ENCODE measurements at regions not wholly inside any gene's neighbourhood (a gene's known extent, or its start where the extent isn't known, plus 50 kb on each side); places are given as distances from the start of the nearest gene placed in this dataset.

DNA sequence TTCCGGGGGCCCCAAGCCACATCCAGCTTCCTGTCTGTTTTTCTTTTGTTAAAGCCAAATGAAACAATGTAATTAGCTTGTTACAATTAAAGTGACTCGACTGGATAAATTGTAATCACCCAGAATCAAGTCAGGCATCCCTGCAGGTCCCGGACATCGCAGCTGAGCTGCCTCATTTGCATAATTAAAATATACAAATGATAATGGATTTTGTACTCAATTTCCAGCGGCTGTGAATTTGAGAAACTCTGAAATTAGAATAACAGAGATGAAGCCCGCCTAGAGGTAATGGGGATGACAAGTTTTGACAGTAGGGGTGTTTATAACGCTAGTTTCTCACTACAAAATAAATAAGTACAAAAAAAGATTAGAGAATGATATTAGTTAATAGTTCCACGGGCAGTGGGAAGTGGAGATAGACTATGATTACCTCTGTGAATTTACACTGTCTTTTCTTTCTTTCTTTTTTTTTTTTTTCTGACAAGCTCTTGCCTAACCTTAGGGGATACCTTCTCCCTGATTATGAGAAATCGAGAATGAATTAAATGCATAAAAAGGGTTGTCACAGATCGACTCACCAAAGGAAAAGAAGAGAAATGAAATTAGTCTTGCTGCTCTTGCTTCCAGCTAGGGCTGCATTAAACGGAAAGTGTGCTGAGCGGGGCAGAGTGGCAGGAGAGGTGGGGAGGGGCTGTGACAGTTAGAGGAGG, 82.6 kb upstream of the SKOR2 start:
- DNase-seq (ENCODE audit: low read depth): no peak

DNA sequence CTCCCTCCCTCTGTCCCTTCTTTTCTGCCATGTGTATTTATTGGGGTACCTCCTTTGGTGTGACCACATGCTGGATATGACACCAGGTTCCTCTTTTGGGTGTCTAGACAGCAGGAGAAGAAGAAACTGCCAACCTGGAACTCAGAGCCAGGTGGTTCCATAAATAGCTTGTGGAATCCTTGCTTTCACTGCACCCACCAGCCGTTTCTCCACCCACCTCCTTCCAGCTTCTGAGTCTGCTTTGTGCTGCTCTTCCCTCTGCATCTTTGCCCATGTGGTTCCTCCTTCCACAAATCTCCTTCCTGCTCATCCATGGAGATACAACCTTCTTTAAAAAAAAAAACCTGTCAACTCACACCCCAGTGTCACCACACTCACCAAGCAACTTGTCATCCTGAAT, 80.2 kb upstream of the SKOR2 start:
- no peak for DNase-seq (ENCODE audit: low read depth)

DNA sequence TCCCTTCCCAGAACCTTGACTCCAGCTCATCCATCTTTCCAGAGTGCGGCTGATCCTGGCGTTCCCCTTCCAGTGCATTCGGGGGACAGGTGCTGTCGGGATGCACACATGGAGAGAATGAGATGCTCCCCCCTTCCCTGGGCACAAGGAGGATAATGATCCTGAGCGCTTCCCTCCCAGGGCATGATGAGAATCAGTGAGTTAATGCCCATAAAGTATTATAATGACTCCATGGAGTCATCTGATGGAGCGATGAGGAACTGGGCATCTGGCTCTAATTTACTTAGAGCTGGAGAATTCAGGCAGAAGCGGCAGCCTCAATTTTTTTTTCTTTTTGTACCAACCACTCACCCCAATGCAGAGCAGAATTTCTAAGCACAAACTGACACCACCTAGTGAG, 79.6 kb upstream of the SKOR2 start:
- DNase-seq (ENCODE audit: low read depth): no peak

DNA sequence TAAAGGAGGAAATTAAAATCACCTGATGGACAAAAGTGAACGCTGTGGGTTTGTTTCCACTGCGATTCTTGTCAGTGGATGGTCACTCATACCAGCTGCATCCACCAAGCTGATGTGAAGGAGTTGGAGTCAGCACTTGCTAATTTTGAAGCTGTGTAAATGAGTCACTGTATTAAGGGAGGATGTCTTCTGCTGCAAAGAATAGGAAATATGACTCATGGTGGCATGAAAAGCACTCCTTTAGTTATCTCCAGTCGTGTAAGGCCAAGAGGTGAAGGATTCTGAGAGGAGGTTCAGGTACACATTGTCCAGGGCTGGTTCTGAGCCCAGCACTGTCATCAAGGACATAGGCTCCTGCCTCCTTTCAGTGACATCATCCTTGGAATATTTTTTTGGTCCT, 71.7 kb upstream of the SKOR2 start:
- DNase-seq (ENCODE audit: low read depth): no peak

DNA sequence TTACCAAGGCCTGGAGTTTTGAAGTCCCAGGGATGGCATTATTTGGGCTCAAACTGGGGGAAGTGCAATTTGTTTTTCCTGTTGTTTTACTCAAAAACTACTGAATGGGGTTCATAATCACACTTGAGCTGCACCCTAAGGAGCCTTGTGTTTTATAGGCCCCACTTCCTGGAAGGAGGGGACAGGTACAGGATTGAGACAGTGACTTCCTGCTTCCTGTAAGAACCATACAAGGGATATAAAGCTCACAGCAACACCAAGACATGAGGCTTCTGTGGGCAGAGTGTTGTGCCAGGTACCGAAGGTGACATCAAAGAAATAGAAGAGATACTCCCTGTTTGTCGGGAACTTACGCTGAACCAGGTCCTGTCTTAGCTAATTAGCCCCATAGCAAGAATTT, 70.4 kb upstream of the SKOR2 start:
- DNase-seq (ENCODE audit: low read depth): no peak

DNA sequence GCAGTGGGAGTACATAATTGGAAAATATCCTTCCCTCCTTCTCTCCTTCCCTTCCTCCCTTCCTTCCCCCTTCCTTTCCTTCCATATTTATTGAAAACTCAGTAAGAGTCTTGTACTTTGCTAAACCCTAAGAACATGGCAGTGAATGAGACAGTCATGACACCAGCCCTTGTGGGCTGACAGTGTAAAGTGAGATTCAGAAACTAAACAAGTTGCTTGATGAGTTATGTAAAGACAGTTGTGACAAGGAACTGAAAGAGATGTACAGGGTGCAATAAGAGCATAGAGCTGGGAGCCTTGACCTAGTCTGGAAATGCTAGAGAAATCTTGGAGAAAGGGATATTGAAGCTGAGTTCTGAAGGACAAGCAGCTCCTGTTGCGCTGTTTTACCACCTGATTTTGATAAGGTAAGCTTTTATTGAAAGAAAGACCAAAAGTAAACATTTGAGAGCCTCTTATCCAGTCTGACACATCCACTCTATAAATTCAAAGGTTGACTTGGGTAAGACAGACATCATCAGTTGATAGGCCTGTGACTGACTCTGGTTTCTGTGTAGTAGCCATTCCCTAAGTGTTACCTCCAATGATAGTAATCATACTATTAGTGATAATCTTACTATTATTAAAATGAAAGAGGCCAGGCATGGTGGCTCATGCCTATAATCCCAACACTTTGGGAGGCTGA, 66.5 kb upstream of the SKOR2 start:
- no peak for DNase-seq (ENCODE audit: low read depth)

DNA sequence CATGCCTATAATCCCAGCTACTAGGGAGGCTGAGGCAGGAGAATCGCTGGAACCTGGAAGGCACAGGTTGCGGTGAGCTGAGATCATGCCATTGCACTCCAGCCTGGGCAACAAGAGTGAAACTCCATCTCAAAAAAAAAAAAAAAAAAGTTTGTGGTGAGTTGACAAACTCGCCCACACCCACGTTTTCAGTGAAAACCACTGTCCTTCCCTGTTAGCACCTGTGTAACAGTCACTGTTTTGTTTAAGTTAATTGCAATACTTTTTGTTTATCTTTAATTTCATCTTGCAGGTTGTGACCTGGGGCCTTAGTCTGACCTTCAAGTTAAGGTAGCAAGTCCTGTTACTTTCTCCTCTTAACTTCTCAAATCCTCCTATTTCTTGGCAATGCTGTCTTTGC, 65.5 kb upstream of the SKOR2 start:
- DNase-seq (ENCODE audit: low read depth): no peak

DNA sequence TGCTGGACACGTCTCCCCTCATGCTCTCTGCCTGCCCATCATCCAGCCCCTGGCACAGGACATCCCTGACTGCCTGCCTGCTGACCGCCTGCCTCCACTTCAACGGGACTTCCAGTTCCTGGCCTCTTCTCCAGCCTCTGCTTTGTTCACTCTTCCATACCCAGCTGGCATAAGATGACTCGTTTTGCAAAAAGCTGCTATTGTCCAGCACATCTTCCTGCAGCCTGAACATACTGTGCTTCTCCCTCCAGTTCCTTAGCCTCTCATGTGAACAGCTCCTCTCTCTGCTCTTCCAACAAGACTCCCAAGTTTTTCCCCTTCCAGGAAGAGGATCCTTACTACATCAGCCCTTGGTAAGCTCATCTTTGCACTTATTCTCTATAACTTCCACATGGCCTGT, 62.4 kb upstream of the SKOR2 start:
- no peak for DNase-seq (ENCODE audit: low read depth)

DNA sequence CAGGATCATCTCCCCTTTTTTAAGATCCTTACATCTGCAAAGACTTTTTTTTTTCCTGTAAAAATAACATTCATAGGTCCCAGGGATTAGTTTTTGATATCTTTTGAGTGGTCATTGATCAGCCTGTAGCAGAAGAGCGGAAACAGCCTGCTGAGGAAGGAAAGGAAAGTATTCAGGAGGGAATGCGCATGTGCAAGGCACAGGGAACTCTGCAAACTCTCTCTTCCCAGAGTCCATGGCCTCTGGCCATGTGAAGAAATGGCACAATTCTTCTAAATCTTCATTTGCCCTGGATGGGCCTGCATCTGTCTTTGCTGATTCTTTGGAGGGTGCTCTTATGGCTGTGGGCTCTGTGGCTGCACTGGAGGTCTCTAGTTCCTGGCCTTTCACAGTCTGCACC, 60.1 kb upstream of the SKOR2 start:
- DNase-seq (ENCODE audit: low read depth): no peak

All from GM04503 (cell line).